ENCODE measurements at regions not wholly inside any gene's neighbourhood (a gene's known extent, or its start where the extent isn't known, plus 50 kb on each side); places are given as distances from the start of the nearest gene placed in this dataset.

DNA sequence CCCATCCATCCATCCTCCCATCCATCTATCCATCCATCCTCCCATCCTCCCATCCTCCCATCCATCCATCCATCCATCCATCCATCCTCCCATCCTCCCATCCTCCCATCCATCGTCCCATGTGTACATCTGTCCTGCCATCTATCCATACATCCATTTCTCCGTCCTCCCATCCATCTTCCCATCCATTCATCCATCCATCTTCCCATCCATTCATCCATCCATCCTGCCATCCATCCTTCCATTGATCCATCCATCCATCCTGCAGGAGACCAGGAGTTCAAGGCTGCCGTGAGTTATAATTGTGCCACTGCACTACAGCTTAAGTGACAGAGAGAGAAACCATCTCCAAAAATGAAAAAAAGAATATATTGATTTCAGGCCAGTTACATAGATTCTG lies 356.5 kb downstream of the CDH26 start:
- H3K36me3 Mint-ChIP-seq (ENCODE audit: low read depth): no peaks in the 10 kb centered on the region

GRCh38 chr20:60316476-60317158 lies 358.4 kb downstream of the CDH26 start:
- Mint-ChIP-seq H3K4me3 (no peak overlapping the region), H3K4me1 (peaks cover 39% of the 10 kb centered on the region), H3K9me3 (peaks cover 4% of the 10 kb centered on the region), H3K27me3 (ENCODE audit: low read depth) (peaks cover 30% of the 10 kb centered on the region), H3K27ac (ENCODE audit: unreplicated experiment) (no peak overlapping the region), H3K36me3 (ENCODE audit: low read depth) (no peaks in the 10 kb centered on the region)
- TF ChIP-seq, protein P1, sequence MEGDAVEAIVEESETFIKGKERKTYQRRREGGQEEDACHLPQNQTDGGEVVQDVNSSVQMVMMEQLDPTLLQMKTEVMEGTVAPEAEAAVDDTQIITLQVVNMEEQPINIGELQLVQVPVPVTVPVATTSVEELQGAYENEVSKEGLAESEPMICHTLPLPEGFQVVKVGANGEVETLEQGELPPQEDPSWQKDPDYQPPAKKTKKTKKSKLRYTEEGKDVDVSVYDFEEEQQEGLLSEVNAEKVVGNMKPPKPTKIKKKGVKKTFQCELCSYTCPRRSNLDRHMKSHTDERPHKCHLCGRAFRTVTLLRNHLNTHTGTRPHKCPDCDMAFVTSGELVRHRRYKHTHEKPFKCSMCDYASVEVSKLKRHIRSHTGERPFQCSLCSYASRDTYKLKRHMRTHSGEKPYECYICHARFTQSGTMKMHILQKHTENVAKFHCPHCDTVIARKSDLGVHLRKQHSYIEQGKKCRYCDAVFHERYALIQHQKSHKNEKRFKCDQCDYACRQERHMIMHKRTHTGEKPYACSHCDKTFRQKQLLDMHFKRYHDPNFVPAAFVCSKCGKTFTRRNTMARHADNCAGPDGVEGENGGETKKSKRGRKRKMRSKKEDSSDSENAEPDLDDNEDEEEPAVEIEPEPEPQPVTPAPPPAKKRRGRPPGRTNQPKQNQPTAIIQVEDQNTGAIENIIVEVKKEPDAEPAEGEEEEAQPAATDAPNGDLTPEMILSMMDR (conservative IDR thresholded peaks at IDR 0.05): no peak
- no peak for DNase-seq (ENCODE audit: low read depth, low spot score)

More for the DNA sequence above, 356.5 kb downstream of the CDH26 start:
- H3K4me1 Mint-ChIP-seq: peaks cover 43% of the 10 kb centered on the region
- H3K9me3 Mint-ChIP-seq: peaks cover 4% of the 10 kb centered on the region
- TF ChIP-seq, protein P1 (conservative IDR thresholded peaks at IDR 0.05): no peak
- H3K4me3 Mint-ChIP-seq: no peak overlapping the region
- no peak overlapping the region for H3K27ac Mint-ChIP-seq (ENCODE audit: unreplicated experiment)
- DNase-seq (ENCODE audit: low read depth, low spot score): no peak
- peaks cover 38% of the 10 kb centered on the region for H3K27me3 Mint-ChIP-seq (ENCODE audit: low read depth)

DNA sequence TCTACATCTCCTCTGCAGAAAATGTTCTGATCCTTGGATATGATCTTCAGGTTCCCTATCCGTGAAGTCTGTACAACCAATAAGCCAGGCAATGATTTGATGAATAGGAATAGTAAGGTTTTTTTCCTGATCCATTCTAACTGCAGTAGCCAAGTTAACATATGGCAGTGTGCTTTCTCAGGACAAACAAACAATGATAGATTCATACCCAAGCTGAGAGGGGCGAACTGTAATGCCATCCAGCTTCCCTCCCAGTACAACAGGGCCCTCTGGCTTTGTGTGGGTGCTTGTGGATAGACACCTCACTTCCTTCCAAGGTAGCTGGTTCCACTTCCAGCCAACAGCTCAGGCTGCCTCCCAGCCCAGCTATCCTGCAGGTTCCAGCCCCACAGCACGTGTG lies 359.2 kb downstream of the CDH26 start:
- H3K4me3 Mint-ChIP-seq: no peak overlapping the region
- no peak for DNase-seq (ENCODE audit: low read depth, low spot score)
- no peaks in the 10 kb centered on the region for H3K36me3 Mint-ChIP-seq (ENCODE audit: low read depth)
- peaks cover 4% of the 10 kb centered on the region for H3K9me3 Mint-ChIP-seq
- H3K27me3 Mint-ChIP-seq (ENCODE audit: low read depth): peaks cover 22% of the 10 kb centered on the region
- peaks cover 39% of the 10 kb centered on the region for H3K4me1 Mint-ChIP-seq
- TF ChIP-seq, protein P1 (conservative IDR thresholded peaks at IDR 0.05): no peak
- H3K27ac Mint-ChIP-seq (ENCODE audit: unreplicated experiment): no peak overlapping the region

- H3K27me3 Mint-ChIP-seq (ENCODE audit: low read depth): no peaks in the 10 kb centered on the region
Measured at GRCh38 chr20:60321601-60322000, 363.4 kb downstream of the CDH26 start.

DNA sequence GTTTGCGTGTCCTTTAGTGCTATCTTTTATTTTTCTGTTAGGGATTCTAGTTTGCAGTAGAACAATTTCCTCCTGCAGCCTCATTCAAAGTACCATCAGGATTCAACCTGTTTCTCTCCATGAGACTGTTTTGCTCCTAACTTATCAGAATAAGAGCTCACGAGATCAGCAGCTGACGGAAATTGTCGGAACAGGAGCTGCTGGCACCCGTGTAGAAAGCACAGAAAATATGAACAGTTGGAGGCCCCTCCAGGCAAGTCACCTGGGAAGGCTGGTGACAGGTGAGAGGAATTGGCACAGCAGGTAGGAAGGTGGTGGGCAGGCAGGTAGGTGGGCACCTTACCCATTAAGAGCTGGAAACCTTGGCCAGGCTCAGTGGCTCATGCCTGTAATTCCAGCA lies 368.6 kb downstream of the CDH26 start:
- Mint-ChIP-seq H3K9me3 (no peaks in the 10 kb centered on the region), H3K4me1 (no peaks in the 10 kb centered on the region), H3K36me3 (ENCODE audit: low read depth) (no peaks in the 10 kb centered on the region), H3K4me3 (no peak overlapping the region), H3K27ac (ENCODE audit: unreplicated experiment) (no peak overlapping the region), H3K27me3 (ENCODE audit: low read depth) (no peaks in the 10 kb centered on the region)
- DNase-seq (ENCODE audit: low read depth, low spot score): no peak
- TF ChIP-seq, protein P1 (conservative IDR thresholded peaks at IDR 0.05): no peak

More at GRCh38 chr20:60321601-60322000, 363.4 kb downstream of the CDH26 start:
- TF ChIP-seq, protein P1 (conservative IDR thresholded peaks at IDR 0.05): no peak
- Mint-ChIP-seq H3K4me1 (peaks cover 21% of the 10 kb centered on the region), H3K9me3 (no peaks in the 10 kb centered on the region), H3K4me3 (no peak overlapping the region), H3K27ac (ENCODE audit: unreplicated experiment) (no peak overlapping the region), H3K36me3 (ENCODE audit: low read depth) (no peaks in the 10 kb centered on the region)
- DNase-seq (ENCODE audit: low read depth, low spot score): no peak

All from neural crest cell (in vitro differentiated cells).